ENCODE measurements at regions not wholly inside any gene's neighbourhood (a gene's known extent, or its start where the extent isn't known, plus 50 kb on each side); places are given as distances from the start of the nearest gene placed in this dataset.

DNA sequence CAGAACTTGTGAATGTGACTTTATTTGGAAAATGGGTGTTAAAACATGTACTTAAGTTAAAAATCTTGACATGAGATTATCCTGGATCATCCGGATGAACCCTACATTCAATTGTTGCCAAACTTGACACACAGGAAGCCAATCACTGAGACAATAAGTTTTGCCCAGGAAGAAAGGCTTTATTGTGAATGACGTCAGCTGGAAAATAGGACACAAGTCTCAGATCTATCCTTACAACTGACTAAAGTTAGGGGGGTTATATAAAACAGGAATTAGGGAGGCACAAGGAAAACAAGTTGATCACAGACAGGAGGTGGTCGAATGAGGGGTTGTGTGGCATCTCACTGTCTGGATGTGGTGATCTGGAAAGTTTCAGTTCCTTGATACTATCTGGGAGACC is 126.9 kb downstream of the TTC8 start:
- TF ChIP-seq, protein P1, sequence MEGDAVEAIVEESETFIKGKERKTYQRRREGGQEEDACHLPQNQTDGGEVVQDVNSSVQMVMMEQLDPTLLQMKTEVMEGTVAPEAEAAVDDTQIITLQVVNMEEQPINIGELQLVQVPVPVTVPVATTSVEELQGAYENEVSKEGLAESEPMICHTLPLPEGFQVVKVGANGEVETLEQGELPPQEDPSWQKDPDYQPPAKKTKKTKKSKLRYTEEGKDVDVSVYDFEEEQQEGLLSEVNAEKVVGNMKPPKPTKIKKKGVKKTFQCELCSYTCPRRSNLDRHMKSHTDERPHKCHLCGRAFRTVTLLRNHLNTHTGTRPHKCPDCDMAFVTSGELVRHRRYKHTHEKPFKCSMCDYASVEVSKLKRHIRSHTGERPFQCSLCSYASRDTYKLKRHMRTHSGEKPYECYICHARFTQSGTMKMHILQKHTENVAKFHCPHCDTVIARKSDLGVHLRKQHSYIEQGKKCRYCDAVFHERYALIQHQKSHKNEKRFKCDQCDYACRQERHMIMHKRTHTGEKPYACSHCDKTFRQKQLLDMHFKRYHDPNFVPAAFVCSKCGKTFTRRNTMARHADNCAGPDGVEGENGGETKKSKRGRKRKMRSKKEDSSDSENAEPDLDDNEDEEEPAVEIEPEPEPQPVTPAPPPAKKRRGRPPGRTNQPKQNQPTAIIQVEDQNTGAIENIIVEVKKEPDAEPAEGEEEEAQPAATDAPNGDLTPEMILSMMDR (IDR thresholded peaks at IDR 0.05): no peak
- TF ChIP-seq TCF7 (CRISPR knock-in tag; IDR thresholded peaks at IDR 0.05; ENCODE audit: low read depth): no peak
- no peak for TF ChIP-seq ESRRA (CRISPR knock-in tag; IDR thresholded peaks at IDR 0.05; ENCODE audit: borderline replicate concordance)
- TF ChIP-seq, protein P2, sequence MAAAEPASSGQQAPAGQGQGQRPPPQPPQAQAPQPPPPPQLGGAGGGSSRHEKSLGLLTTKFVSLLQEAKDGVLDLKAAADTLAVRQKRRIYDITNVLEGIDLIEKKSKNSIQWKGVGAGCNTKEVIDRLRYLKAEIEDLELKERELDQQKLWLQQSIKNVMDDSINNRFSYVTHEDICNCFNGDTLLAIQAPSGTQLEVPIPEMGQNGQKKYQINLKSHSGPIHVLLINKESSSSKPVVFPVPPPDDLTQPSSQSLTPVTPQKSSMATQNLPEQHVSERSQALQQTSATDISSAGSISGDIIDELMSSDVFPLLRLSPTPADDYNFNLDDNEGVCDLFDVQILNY (CRISPR knock-in tag; IDR thresholded peaks at IDR 0.05): no peak
- TF ChIP-seq NR2C2 (CRISPR knock-in tag; IDR thresholded peaks at IDR 0.05): no peak
- TF ChIP-seq ETV6 (CRISPR knock-in tag; IDR thresholded peaks at IDR 0.05): no peak
